HEK293 (cell line): ENCODE measurements at regions not wholly inside any gene's neighbourhood (a gene's known extent, or its start where the extent isn't known, plus 50 kb on each side); places are given as distances from the start of the nearest gene placed in this dataset.

ENCODE experiments used
- GLIS2 ChIP-seq: fragments of 450-650 bp; formaldehyde crosslinking; IDR thresholded peaks from 2 replicates; pipeline ENCODE4 v1.5.1; 2016; ENCODE audit warnings: missing biosample characterization, missing genetic modification characterization
- IKZF3 ChIP-seq: fragments of 450-650 bp; IDR thresholded peaks from 2 replicates; pipeline ENCODE4 v1.5.0; 2018; ENCODE audit warnings: missing biosample characterization, mild to moderate bottlenecking, missing genetic modification characterization, moderate library complexity
- PRDM1 ChIP-seq: fragments of 450-650 bp; formaldehyde crosslinking; IDR thresholded peaks from 2 replicates; pipeline ENCODE4; 2016; ENCODE audit warnings: missing biosample characterization, missing genetic modification characterization
- REST ChIP-seq: fragments of 450-650 bp; formaldehyde crosslinking; IDR thresholded peaks from 2 replicates; pipeline ENCODE4 v1.5.1; 2016; ENCODE audit warnings: missing biosample characterization, missing genetic modification characterization
- SP2 ChIP-seq: fragments of 450-650 bp; formaldehyde crosslinking; IDR thresholded peaks from 2 replicates; pipeline ENCODE4 v1.5.1; 2016; ENCODE audit warnings: missing biosample characterization, missing genetic modification characterization
- SP7 ChIP-seq: fragments of 450-650 bp; formaldehyde crosslinking; IDR thresholded peaks from 2 replicates; pipeline ENCODE4 v1.5.1; 2016; ENCODE audit warnings: missing biosample characterization, missing genetic modification characterization
- ZBTB20 ChIP-seq: fragments of 450-650 bp; formaldehyde crosslinking; IDR thresholded peaks from 2 replicates; pipeline ENCODE4 v1.5.1; 2016; ENCODE audit warnings: missing biosample characterization, missing genetic modification characterization
- ZBTB6 ChIP-seq: fragments of 450-650 bp; formaldehyde crosslinking; IDR thresholded peaks from 2 replicates; pipeline ENCODE4 v1.5.1; 2017; ENCODE audit warnings: missing biosample characterization, missing genetic modification characterization
- ZFP69B ChIP-seq: fragments of 450-650 bp; formaldehyde crosslinking; IDR thresholded peaks from 2 replicates; pipeline ENCODE4 v1.5.1; 2016; ENCODE audit warnings: missing biosample characterization, missing genetic modification characterization
- ZNF10 ChIP-seq: fragments of 450-650 bp; formaldehyde crosslinking; IDR thresholded peaks from 2 replicates; pipeline ENCODE4 v1.5.1; 2017; ENCODE audit warnings: missing biosample characterization, missing genetic modification characterization
- ZNF561 ChIP-seq: fragments of 450-650 bp; IDR thresholded peaks from 2 replicates; pipeline ENCODE4 v1.5.1; 2018; ENCODE audit warnings: missing biosample characterization, missing genetic modification characterization, borderline replicate concordance
- ZSCAN4 ChIP-seq: fragments of 450-650 bp; formaldehyde crosslinking; IDR thresholded peaks from 2 replicates; pipeline ENCODE4 v1.5.1; 2017; ENCODE audit warnings: missing biosample characterization, missing genetic modification characterization
- ZXDB ChIP-seq: fragments of 450-650 bp; formaldehyde crosslinking; IDR thresholded peaks from 2 replicates; pipeline ENCODE4 v1.5.1; 2016; ENCODE audit warnings: missing biosample characterization, missing genetic modification characterization
- TF ChIP-seq, protein P1 (sequence below): fragments of 450-650 bp; formaldehyde crosslinking; IDR thresholded peaks from 2 replicates; pipeline ENCODE4 v1.5.1; 2017; ENCODE audit warnings: missing biosample characterization, missing genetic modification characterization
- TF ChIP-seq, protein P2 (sequence below): fragments of 450-650 bp; formaldehyde crosslinking; optimal IDR thresholded peaks from 2 replicates; pipeline ENCODE3; 2016; ENCODE audit warnings: missing biosample characterization, mild to moderate bottlenecking, missing genetic modification characterization
- TF ChIP-seq, protein P3 (sequence below): fragments of 450-650 bp; formaldehyde crosslinking; IDR thresholded peaks from 2 replicates; pipeline ENCODE4 v1.5.1; 2016; ENCODE audit warnings: missing biosample characterization, missing genetic modification characterization, low read depth

DNA sequence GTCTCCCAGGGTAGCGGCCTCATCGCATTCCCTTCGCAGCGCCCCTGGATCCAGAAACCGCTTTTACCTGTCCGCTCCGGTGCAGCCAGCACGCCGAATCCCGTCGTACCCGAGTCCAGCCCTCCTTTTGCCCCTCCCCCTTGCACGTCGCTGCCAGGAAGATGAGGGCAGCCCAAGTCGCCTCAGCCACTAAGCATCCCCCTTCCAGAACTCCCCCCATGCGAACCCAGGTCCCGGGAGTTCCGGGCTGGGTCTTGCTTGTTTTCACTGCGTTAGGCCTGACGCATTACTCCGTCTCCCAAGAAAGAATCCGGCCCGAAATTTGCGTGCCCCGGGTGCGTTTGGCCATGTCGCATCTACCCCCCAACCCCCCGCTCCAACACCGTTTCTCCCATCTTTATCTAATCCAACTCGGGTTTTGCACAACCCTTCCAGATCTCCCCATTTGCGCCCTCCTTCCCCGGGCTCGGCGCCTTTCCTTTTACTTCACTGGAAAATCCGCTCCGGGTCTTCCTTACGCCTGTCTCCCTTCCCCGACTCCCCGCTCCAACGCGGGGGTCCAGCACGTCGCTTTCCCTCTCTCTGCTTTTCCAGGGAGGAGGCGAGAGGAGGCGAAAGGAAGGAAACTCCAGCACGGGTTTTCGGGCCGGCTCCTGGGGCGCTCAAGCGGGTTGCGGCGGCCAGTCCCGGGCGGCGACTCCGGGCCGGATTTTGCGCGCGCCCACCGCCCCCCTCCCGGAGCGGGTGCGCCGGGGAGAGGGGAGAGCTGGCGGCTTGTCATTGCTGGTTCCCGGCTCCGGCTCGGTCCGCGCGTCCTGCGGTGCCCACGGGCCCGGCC lies 116.0 kb downstream of the CRLF3 start (continued):
- TF ChIP-seq SP7 (tag by site-specific recombination) = peak; percentile 68; the same call in 1 of the 2 replicates
- TF ChIP-seq ZNF561 (tag by site-specific recombination) = peak; percentile 93
- peak; percentile 36; the same call in 1 of the 2 replicates for TF ChIP-seq ZSCAN4 (tag by site-specific recombination)
- peak; percentile 77 for TF ChIP-seq ZFP69B
- peak; percentile 97 for TF ChIP-seq ZBTB20 (tag by site-specific recombination)
- TF ChIP-seq, protein P1, sequence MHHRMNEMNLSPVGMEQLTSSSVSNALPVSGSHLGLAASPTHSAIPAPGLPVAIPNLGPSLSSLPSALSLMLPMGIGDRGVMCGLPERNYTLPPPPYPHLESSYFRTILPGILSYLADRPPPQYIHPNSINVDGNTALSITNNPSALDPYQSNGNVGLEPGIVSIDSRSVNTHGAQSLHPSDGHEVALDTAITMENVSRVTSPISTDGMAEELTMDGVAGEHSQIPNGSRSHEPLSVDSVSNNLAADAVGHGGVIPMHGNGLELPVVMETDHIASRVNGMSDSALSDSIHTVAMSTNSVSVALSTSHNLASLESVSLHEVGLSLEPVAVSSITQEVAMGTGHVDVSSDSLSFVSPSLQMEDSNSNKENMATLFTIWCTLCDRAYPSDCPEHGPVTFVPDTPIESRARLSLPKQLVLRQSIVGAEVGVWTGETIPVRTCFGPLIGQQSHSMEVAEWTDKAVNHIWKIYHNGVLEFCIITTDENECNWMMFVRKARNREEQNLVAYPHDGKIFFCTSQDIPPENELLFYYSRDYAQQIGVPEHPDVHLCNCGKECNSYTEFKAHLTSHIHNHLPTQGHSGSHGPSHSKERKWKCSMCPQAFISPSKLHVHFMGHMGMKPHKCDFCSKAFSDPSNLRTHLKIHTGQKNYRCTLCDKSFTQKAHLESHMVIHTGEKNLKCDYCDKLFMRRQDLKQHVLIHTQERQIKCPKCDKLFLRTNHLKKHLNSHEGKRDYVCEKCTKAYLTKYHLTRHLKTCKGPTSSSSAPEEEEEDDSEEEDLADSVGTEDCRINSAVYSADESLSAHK (tag by site-specific recombination) = peak; percentile 90
- peak; percentile 60 for TF ChIP-seq ZXDB (tag by site-specific recombination)
- TF ChIP-seq, protein P2, sequence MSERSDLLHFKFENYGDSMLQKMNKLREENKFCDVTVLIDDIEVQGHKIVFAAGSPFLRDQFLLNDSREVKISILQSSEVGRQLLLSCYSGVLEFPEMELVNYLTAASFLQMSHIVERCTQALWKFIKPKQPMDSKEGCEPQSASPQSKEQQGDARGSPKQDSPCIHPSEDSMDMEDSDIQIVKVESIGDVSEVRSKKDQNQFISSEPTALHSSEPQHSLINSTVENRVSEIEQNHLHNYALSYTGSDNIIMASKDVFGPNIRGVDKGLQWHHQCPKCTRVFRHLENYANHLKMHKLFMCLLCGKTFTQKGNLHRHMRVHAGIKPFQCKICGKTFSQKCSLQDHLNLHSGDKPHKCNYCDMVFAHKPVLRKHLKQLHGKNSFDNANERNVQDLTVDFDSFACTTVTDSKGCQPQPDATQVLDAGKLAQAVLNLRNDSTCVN (tag by site-specific recombination) = peak; percentile 83
- TF ChIP-seq GLIS2 = peak; percentile 95
- TF ChIP-seq, protein P3, sequence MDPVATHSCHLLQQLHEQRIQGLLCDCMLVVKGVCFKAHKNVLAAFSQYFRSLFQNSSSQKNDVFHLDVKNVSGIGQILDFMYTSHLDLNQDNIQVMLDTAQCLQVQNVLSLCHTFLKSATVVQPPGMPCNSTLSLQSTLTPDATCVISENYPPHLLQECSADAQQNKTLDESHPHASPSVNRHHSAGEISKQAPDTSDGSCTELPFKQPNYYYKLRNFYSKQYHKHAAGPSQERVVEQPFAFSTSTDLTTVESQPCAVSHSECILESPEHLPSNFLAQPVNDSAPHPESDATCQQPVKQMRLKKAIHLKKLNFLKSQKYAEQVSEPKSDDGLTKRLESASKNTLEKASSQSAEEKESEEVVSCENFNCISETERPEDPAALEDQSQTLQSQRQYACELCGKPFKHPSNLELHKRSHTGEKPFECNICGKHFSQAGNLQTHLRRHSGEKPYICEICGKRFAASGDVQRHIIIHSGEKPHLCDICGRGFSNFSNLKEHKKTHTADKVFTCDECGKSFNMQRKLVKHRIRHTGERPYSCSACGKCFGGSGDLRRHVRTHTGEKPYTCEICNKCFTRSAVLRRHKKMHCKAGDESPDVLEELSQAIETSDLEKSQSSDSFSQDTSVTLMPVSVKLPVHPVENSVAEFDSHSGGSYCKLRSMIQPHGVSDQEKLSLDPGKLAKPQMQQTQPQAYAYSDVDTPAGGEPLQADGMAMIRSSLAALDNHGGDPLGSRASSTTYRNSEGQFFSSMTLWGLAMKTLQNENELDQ = 0 out of 2 replicates have a peak, but pooled peaks have one; percentile 62
- peak; percentile 89 for TF ChIP-seq SP2 (tag by site-specific recombination)
- TF ChIP-seq ZBTB6 (tag by site-specific recombination) = 0 out of 2 replicates have a peak, but pooled peaks have one; percentile 11
- 0 out of 2 replicates have a peak, but pooled peaks have one; percentile 12 for TF ChIP-seq ZNF10 (tag by site-specific recombination)
- peak; percentile 99 for TF ChIP-seq IKZF3 (tag by site-specific recombination)
- peak; percentile 54; the same call in 1 of the 2 replicates for TF ChIP-seq REST (tag by site-specific recombination)
- TF ChIP-seq PRDM1 (tag by site-specific recombination) = peak; percentile 91
